ENCODE measurements at regions not wholly inside any gene's neighbourhood (a gene's known extent, or its start where the extent isn't known, plus 50 kb on each side); places are given as distances from the start of the nearest gene placed in this dataset.

DNA sequence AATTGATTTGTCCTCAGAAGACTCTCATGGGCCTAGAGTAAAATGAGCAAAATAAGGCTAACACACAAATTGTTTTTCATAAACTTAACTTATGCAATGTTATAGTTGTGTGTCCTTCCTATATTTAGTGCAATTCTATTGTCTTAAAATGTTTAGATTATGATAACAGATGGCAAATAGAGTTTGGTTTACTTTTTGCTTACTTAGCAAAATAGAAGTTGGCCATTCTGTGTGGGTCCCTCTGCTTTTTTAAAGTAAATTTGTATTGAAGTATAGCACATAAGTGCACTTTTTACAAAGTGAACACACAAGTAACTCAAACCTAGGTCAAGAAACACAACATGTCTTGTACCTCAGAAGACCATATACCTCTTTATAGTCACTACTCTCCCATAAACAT, 150.6 kb upstream of the RARB start:
- ATAC-seq (no peak), FAIRE-seq (no peak), DNase-seq (ENCODE audit: extremely low read depth in 1 of 4, low spot score in 3 of 4) (no peak)
- H3K4me3 ChIP-seq: no peak overlapping the region
- H3K27ac ChIP-seq (ENCODE audit: extremely low read depth, low read depth, low read length): no peak overlapping the region
- no peaks in the 10 kb centered on the region for H4K20me1 ChIP-seq (replicated peaks; ENCODE audit: control insufficient read depth, insufficient read depth, low read length)
- H2AFZ ChIP-seq (ENCODE audit: low read depth, low read length): no peak overlapping the region
- H3K27me3 ChIP-seq (ENCODE audit: control insufficient read depth in 2 of 2, insufficient read depth in 2 of 2, low read length in 2 of 2): no peaks in the 10 kb centered on the region
- H3K9me3 ChIP-seq (replicated peaks; ENCODE audit: control insufficient read depth, insufficient read depth, low read depth, low read length): no peaks in the 10 kb centered on the region
- H3K9ac ChIP-seq (ENCODE audit: insufficient read depth in 1 of 2, low read depth in 2 of 2, low read length in 2 of 2): no peak overlapping the region
- H3K36me3 ChIP-seq (ENCODE audit: control insufficient read depth, insufficient read depth, low read length): no peaks in the 10 kb centered on the region
- BruUV-seq (replicated peaks): no TSS peak
- H3K4me1 ChIP-seq (replicated peaks in 1 of 2; ENCODE audit: control insufficient read depth in 2 of 2, insufficient read depth in 2 of 2, low read length in 2 of 2): no peaks in the 10 kb centered on the region
- peak; percentile 86 for TF ChIP-seq MAFK (IDR thresholded peaks at IDR 0.05; ENCODE audit: low read length)
- TF ChIP-seq ZNF217 (CRISPR knock-in tag; IDR thresholded peaks at IDR 0.05): no peak
- no peak for TF ChIP-seq EHMT2 (IDR thresholded peaks at IDR 0.05)
- TF ChIP-seq TEAD2 (tag; IDR thresholded peaks at IDR 0.05): no peak
- TF ChIP-seq, protein P1, sequence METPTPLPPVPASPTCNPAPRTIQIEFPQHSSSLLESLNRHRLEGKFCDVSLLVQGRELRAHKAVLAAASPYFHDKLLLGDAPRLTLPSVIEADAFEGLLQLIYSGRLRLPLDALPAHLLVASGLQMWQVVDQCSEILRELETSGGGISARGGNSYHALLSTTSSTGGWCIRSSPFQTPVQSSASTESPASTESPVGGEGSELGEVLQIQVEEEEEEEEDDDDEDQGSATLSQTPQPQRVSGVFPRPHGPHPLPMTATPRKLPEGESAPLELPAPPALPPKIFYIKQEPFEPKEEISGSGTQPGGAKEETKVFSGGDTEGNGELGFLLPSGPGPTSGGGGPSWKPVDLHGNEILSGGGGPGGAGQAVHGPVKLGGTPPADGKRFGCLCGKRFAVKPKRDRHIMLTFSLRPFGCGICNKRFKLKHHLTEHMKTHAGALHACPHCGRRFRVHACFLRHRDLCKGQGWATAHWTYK (CRISPR knock-in tag; IDR thresholded peaks at IDR 0.05): no peak
- no peak for TF ChIP-seq PML (IDR thresholded peaks at IDR 0.05; ENCODE audit: low read length)
- TF ChIP-seq SMARCA4 (IDR thresholded peaks at IDR 0.05): no peak
- no peak for TF ChIP-seq ETV1 (tag; conservative IDR thresholded peaks at IDR 0.05; ENCODE audit: low read depth)
- TF ChIP-seq C11orf30 (IDR thresholded peaks at IDR 0.05; ENCODE audit: low read depth): peak; percentile 64; the same call in 1 of the 2 replicates
- peak; percentile 79 for TF ChIP-seq MAFF (IDR thresholded peaks at IDR 0.05; ENCODE audit: low read length)
- TF ChIP-seq DNMT1 (IDR thresholded peaks at IDR 0.05): no peak
- peak; percentile 77 for TF ChIP-seq MAFG (tag; conservative IDR thresholded peaks at IDR 0.05)
- TF ChIP-seq ZNF316 (IDR thresholded peaks at IDR 0.05): peak; percentile 79
- TF ChIP-seq ATF1 (CRISPR knock-in tag; IDR thresholded peaks at IDR 0.05): no peak
- no peak for TF ChIP-seq ATF1 (tag; IDR thresholded peaks at IDR 0.05)
- intact Hi-C loops (cut with micrococcal nuclease): no loop called here
- no peak overlapping the region for H3K4me2 ChIP-seq (ENCODE audit: insufficient read depth, low read length)
- POLR2A ChIA-PET: no interaction called here
- CTCF ChIA-PET (ENCODE audit: low intra/inter-chr PET ratio): no interaction called here
- H3K79me2 ChIP-seq (ENCODE audit: control insufficient read depth, insufficient read depth, low read length): no peaks in the 10 kb centered on the region
- no peaks in the 10 kb centered on the region for H3K9me1 ChIP-seq (ENCODE audit: control insufficient read depth, insufficient read depth, low read length)
- in situ Hi-C loops (cut with MboI): no loop called here

Data from K562 (cell line).